CD14-positive monocyte (primary cell): ENCODE measurements at regions not wholly inside any gene's neighbourhood (a gene's known extent, or its start where the extent isn't known, plus 50 kb on each side); places are given as distances from the start of the nearest gene placed in this dataset.

Experiments used
- DNase-seq, 3 donors: peaks; one replicate each; pipeline ENCODE4 v3.0.0-alpha.2; 2011 to 2022
- H2AFZ ChIP-seq: 2 replicates; pipeline ENCODE4 v1.6.0; 2012; ENCODE audit warnings: mild to moderate bottlenecking, low read depth, low read length, inconsistent platforms; ENCODE audit not compliant: insufficient read depth, poor library complexity, severe bottlenecking
- H3K27ac ChIP-seq, 2 donors: 1 replicate in 1 of 2; 2 replicates in 1 of 2; pipeline ENCODE4 v1.5.1; 2012 to 2013; ENCODE audit warnings: low read length in 2 of 2, control low read depth in 1 of 2, inconsistent platforms in 1 of 2, low read depth in 1 of 2, mild to moderate bottlenecking in 1 of 2
- H3K27me3 ChIP-seq, 2 donors: one replicate each; pipeline versions ENCODE4 v1.6.0 to v1.6.1; 2011 to 2013; ENCODE audit warnings: low read length in 2 of 2; ENCODE audit not compliant: control insufficient read depth in 2 of 2, insufficient read depth in 2 of 2
- H3K36me3 ChIP-seq, 2 donors: replicated peaks in 1 of 2; 1 replicate in 1 of 2; 2 replicates in 1 of 2; pipeline versions ENCODE4 v1.5.1 to v1.6.1; 2012 to 2013; ENCODE audit warnings: low read length in 2 of 2, control low read depth in 1 of 2, inconsistent platforms in 1 of 2, mild to moderate bottlenecking in 1 of 2; ENCODE audit not compliant: insufficient read depth in 2 of 2, control insufficient read depth in 1 of 2
- H3K4me1 ChIP-seq, 2 donors: 1 replicate in 1 of 2; 2 replicates in 1 of 2; pipeline versions ENCODE4 v1.5.1 to v1.6.1; 2012 to 2013; ENCODE audit warnings: low read length in 2 of 2, control low read depth in 1 of 2, inconsistent platforms in 1 of 2, mild to moderate bottlenecking in 1 of 2, moderate library complexity in 1 of 2; ENCODE audit not compliant: insufficient read depth in 2 of 2, control insufficient read depth in 1 of 2
- H3K4me2 ChIP-seq: replicated peaks from 2 replicates; pipeline ENCODE3; 2012; ENCODE audit warnings: low read length, moderate library complexity, mild to moderate bottlenecking; ENCODE audit not compliant: poor library complexity, severe bottlenecking; ENCODE audit errors: extremely low read depth
- H3K4me3 ChIP-seq, 3 experiments: fragments of 200-600 bp in 1 of 3; sonication (generic) in 1 of 3; replicated peaks in 1 of 3; 1 replicate in 2 of 3; 2 replicates in 1 of 3; pipeline ENCODE4 v1.5.1; 2011 to 2013; ENCODE audit warnings: low read length in 3 of 3, mild to moderate bottlenecking in 3 of 3, control low read depth in 2 of 3, low read depth in 2 of 3, inconsistent platforms in 1 of 3, moderate library complexity in 1 of 3
- H3K79me2 ChIP-seq: 2 replicates; pipeline ENCODE4 v1.6.0; 2012; ENCODE audit warnings: mild to moderate bottlenecking, control low read depth, inconsistent platforms, low read length, moderate library complexity; ENCODE audit not compliant: insufficient read depth
- H3K9ac ChIP-seq: 2 replicates; pipeline ENCODE4 v1.6.0; 2017; ENCODE audit warnings: low read length, mild to moderate bottlenecking; ENCODE audit not compliant: insufficient read depth, poor library complexity, severe bottlenecking
- H3K9me3 ChIP-seq, 2 donors: replicated peaks in 1 of 2; 1 replicate in 1 of 2; 2 replicates in 1 of 2; pipeline versions ENCODE4 v1.5.1 to v1.6.1; 2012 to 2013; ENCODE audit warnings: low read length in 2 of 2, control low read depth in 1 of 2; ENCODE audit not compliant: control insufficient read depth in 1 of 2, insufficient read depth in 1 of 2
- H4K20me1 ChIP-seq: 2 replicates; pipeline ENCODE4 v1.6.0; 2012; ENCODE audit warnings: mild to moderate bottlenecking, low read length, control low read depth, moderate library complexity; ENCODE audit not compliant: insufficient read depth
- H3K27ac Mint-ChIP-seq, 7 donors: one replicate each; pipeline ENCODE4 v1.8.0; 2020; ENCODE audit warnings: mild to moderate bottlenecking in 7 of 7, mixed read lengths in 7 of 7, moderate library complexity in 6 of 7, inconsistent platforms in 2 of 7
- H3K27me3 Mint-ChIP-seq, 3 donors: one replicate each; pipeline ENCODE4 v1.8.0; 2021 to 2022; ENCODE audit warnings: low read depth in 3 of 3, mild to moderate bottlenecking in 3 of 3, mixed read lengths in 3 of 3, moderate library complexity in 3 of 3, inconsistent platforms in 1 of 3
- H3K36me3 Mint-ChIP-seq, 2 donors: one replicate each; pipeline ENCODE4 v1.8.0; 2020; ENCODE audit warnings: mixed read lengths in 2 of 2, inconsistent platforms in 1 of 2, mild to moderate bottlenecking in 1 of 2
- H3K4me1 Mint-ChIP-seq: one replicate; pipeline ENCODE4 v1.8.0; 2020; ENCODE audit warnings: mild to moderate bottlenecking, mixed read lengths
- H3K4me3 Mint-ChIP-seq, 2 donors: one replicate each; pipeline ENCODE4 v1.8.0; 2020; ENCODE audit warnings: mild to moderate bottlenecking in 2 of 2, mixed read lengths in 2 of 2, moderate library complexity in 1 of 2
- H3K9me3 Mint-ChIP-seq, 7 donors: one replicate each; pipeline ENCODE4 v1.8.0; 2020 to 2022; ENCODE audit warnings: mixed read lengths in 7 of 7, mild to moderate bottlenecking in 6 of 7, moderate library complexity in 6 of 7, inconsistent platforms in 2 of 7
- WGBS: methylation state at CpG from one replicate; pipeline ENCODE4 v1.1.5; 2013; ENCODE audit warnings: missing lambda C conversion rate; ENCODE audit not compliant: insufficient coverage; 5-methylcytosine and 5-hydroxymethylcytosine counted together
- intact Hi-C, 2 donors: fragments of 100-400 bp; cut with micrococcal nuclease; formaldehyde crosslinking; loops; one replicate each; pipeline versions ENCODE4 v1.15.0 to v1.15.1; 2023
- TF ChIP-seq, protein P1 (sequence below): fragments of 200-600 bp; IDR thresholded peaks from one replicate; pipeline ENCODE4 v1.8.0; 2022; ENCODE audit warnings: antibody characterized with exemption, mild to moderate bottlenecking

DNA sequence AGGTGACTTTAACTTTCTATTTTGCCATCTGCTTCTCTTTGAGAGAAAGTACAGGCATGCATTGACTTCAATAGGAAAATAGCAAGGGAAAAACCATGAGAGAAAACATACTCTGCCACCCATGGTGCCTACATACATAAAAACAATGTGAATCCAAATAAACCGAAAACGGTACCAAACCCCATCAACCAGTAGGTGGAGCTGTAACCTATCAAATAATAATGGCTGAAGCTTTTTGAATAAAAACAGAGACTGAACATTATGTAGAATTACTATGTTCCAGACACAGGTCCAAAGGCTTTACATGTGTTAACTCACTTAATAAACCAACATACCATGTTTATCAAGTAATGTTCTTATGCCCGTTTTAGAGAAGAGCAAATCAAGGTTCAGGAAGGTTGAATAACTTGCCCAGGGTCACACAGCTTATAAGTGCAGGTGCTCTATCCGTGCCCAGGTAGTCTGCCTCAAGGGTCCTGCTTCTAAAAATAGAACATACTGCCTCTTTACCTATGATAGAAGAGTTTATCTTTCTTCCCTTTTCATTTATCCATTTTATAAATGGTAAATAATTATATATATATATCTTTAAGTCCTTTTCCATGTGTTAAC is 293.9 kb upstream of the SYT4 start:
- no peaks in the 10 kb centered on the region for H3K9me3 ChIP-seq
- no peaks in the 10 kb centered on the region for H3K79me2 ChIP-seq
- Mint-ChIP-seq H3K27ac (no peak overlapping the region), H3K4me3 (no peak overlapping the region), H3K9me3 (no peaks in the 10 kb centered on the region), H3K27me3 (peaks cover 0 to 4% (median 0%) of the 10 kb centered on the region in 3 donors), H3K4me1 (no peaks in the 10 kb centered on the region), H3K36me3 (no peaks in the 10 kb centered on the region)
- H3K27ac ChIP-seq, result no peak overlapping the region
- TF ChIP-seq, protein P1, sequence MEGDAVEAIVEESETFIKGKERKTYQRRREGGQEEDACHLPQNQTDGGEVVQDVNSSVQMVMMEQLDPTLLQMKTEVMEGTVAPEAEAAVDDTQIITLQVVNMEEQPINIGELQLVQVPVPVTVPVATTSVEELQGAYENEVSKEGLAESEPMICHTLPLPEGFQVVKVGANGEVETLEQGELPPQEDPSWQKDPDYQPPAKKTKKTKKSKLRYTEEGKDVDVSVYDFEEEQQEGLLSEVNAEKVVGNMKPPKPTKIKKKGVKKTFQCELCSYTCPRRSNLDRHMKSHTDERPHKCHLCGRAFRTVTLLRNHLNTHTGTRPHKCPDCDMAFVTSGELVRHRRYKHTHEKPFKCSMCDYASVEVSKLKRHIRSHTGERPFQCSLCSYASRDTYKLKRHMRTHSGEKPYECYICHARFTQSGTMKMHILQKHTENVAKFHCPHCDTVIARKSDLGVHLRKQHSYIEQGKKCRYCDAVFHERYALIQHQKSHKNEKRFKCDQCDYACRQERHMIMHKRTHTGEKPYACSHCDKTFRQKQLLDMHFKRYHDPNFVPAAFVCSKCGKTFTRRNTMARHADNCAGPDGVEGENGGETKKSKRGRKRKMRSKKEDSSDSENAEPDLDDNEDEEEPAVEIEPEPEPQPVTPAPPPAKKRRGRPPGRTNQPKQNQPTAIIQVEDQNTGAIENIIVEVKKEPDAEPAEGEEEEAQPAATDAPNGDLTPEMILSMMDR, result peak; percentile 62
- no peak overlapping the region for H3K4me3 ChIP-seq
- no peaks in the 10 kb centered on the region for H3K4me1 ChIP-seq
- intact Hi-C loops, result no loop called here
- WGBS, result no CpG with 5 or more reads among the region's 4 CpGs
- no peaks in the 10 kb centered on the region for H3K27me3 ChIP-seq
- no peak overlapping the region for H3K4me2 ChIP-seq
- peak in 1 of 3 donors; percentile 7 for DNase-seq
- no peak overlapping the region for H2AFZ ChIP-seq
- H3K9ac ChIP-seq, result no peak overlapping the region
- H3K36me3 ChIP-seq, result no peaks in the 10 kb centered on the region
- H4K20me1 ChIP-seq, result no peaks in the 10 kb centered on the region

DNA sequence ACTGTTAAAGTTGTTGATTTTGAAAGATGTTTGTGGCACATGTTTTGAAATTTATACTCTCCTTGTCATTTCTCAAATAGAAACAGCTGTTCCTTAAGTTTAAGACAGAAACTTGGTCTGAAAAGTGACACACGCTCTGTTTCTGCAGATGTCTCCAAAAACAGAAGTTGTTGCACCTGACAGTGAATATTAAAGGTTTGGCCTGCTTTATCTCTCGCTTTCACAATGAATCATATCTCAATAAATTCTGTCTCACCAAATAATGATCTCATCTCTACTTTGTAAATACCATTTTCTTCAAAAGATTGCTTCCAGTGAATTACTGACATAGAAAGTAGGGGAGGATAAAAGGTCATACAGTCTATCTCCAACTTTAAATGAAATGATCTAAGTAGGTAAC is 294.9 kb upstream of the SYT4 start:
- no peak for DNase-seq
- no peaks in the 10 kb centered on the region for H4K20me1 ChIP-seq
- Mint-ChIP-seq H3K27me3 (peaks cover 0 to 4% (median 0%) of the 10 kb centered on the region in 3 donors), H3K9me3 (no peaks in the 10 kb centered on the region), H3K27ac (no peak overlapping the region), H3K4me3 (no peak overlapping the region), H3K36me3 (no peaks in the 10 kb centered on the region), H3K4me1 (no peaks in the 10 kb centered on the region)
- H3K79me2 ChIP-seq, result no peaks in the 10 kb centered on the region
- H3K4me3 ChIP-seq, result no peak overlapping the region
- H3K4me1 ChIP-seq, result no peaks in the 10 kb centered on the region
- no peak overlapping the region for H2AFZ ChIP-seq
- TF ChIP-seq, protein P1, result no peak
- H3K9me3 ChIP-seq, result no peaks in the 10 kb centered on the region
- H3K36me3 ChIP-seq, result no peaks in the 10 kb centered on the region
- WGBS, result 50% methylated on average over 1 of the region's 2 CpGs
- no peak overlapping the region for H3K4me2 ChIP-seq
- H3K27me3 ChIP-seq, result no peaks in the 10 kb centered on the region
- intact Hi-C loops, result no loop called here
- H3K9ac ChIP-seq, result no peak overlapping the region
- H3K27ac ChIP-seq, result no peak overlapping the region
